HFFc6 (cell line): ENCODE measurements at regions not wholly inside any gene's neighbourhood (a gene's known extent, or its start where the extent isn't known, plus 50 kb on each side); places are given as distances from the start of the nearest gene placed in this dataset.

Source experiments
- DNase-seq: peaks from one replicate; pipeline ENCODE4 v3.0.0-alpha.2; 2018
- H3K27ac Mint-ChIP-seq: 2 replicates; pipeline ENCODE4 v1.8.0; 2020; ENCODE audit warnings: mild to moderate bottlenecking, mixed read lengths
- H3K27me3 Mint-ChIP-seq: 2 replicates; pipeline ENCODE4 v1.8.0; 2021; ENCODE audit warnings: mild to moderate bottlenecking, moderate library complexity, mixed read lengths; ENCODE audit not compliant: insufficient read depth
- H3K36me3 Mint-ChIP-seq: 2 replicates; pipeline ENCODE4 v1.8.0; 2021; ENCODE audit warnings: low read depth, mixed read lengths
- H3K4me1 Mint-ChIP-seq: 2 replicates; pipeline ENCODE4 v1.8.0; 2020; ENCODE audit warnings: low read depth, mixed read lengths
- H3K4me3 Mint-ChIP-seq: 2 replicates; pipeline ENCODE4 v1.8.0; 2020; ENCODE audit warnings: mild to moderate bottlenecking, moderate library complexity, mixed read lengths
- H3K9me3 Mint-ChIP-seq: 2 replicates; pipeline ENCODE4 v1.8.0; 2020; ENCODE audit warnings: mild to moderate bottlenecking, mixed read lengths
- TF ChIP-seq, protein P1 (sequence below): fragments of 200-600 bp; sonication (generic); IDR thresholded peaks from 2 replicates; pipeline ENCODE4 v1.5.0; 2021; ENCODE audit warnings: antibody characterized with exemption, mild to moderate bottlenecking

DNA sequence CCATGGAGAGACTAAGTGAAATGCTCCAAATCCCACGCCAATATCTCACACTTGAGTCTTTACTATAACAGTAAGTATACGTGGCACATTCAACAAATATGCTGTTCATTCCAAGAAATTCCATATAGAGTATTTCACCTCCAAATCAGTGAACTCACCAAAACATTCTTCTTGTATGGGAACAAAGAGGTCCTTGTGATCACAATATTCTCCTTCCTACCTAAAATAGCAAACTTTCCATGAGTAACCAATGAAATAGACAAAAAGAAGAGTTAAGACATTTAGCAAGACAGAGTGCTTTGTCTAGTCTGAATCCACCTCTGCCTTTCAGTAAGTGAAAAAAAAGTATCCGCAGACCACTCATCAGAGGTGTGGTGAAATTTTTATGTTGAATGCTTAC lies 77.3 kb upstream of the NXPH1 start:
- Mint-ChIP-seq H3K27me3 (no peaks in the 10 kb centered on the region), H3K4me3 (no peak overlapping the region), H3K4me1 (no peaks in the 10 kb centered on the region), H3K27ac (no peak overlapping the region), H3K9me3 (peaks cover 35% of the 10 kb centered on the region), H3K36me3 (no peaks in the 10 kb centered on the region)
- DNase-seq = no peak
- TF ChIP-seq, protein P1, sequence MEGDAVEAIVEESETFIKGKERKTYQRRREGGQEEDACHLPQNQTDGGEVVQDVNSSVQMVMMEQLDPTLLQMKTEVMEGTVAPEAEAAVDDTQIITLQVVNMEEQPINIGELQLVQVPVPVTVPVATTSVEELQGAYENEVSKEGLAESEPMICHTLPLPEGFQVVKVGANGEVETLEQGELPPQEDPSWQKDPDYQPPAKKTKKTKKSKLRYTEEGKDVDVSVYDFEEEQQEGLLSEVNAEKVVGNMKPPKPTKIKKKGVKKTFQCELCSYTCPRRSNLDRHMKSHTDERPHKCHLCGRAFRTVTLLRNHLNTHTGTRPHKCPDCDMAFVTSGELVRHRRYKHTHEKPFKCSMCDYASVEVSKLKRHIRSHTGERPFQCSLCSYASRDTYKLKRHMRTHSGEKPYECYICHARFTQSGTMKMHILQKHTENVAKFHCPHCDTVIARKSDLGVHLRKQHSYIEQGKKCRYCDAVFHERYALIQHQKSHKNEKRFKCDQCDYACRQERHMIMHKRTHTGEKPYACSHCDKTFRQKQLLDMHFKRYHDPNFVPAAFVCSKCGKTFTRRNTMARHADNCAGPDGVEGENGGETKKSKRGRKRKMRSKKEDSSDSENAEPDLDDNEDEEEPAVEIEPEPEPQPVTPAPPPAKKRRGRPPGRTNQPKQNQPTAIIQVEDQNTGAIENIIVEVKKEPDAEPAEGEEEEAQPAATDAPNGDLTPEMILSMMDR = no peak

DNA sequence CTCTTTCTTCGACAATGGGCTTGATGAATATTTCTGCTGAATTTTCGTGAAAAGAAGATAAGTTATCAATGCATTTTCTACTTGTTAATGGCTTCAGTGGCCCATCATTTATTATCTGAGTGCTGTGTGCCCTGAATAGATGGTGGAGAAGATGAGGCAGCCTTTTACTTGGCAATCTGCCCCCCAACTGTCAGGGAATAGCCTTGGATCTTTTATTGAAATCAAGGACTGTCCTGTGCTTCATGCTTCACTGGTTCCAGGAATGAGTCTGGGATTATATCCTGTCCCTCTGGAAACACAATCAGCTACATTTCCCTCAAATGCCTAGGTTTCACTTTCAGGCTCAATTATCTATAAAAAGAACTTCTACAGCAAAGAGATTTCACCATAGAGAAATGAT lies 75.9 kb upstream of the NXPH1 start:
- TF ChIP-seq, protein P1 = no peak
- no peaks in the 10 kb centered on the region for H3K4me1 Mint-ChIP-seq
- no peaks in the 10 kb centered on the region for H3K27me3 Mint-ChIP-seq
- DNase-seq = no peak
- H3K27ac Mint-ChIP-seq = no peak overlapping the region
- H3K36me3 Mint-ChIP-seq = no peaks in the 10 kb centered on the region
- H3K4me3 Mint-ChIP-seq = no peak overlapping the region
- H3K9me3 Mint-ChIP-seq = peaks cover 38% of the 10 kb centered on the region

DNA sequence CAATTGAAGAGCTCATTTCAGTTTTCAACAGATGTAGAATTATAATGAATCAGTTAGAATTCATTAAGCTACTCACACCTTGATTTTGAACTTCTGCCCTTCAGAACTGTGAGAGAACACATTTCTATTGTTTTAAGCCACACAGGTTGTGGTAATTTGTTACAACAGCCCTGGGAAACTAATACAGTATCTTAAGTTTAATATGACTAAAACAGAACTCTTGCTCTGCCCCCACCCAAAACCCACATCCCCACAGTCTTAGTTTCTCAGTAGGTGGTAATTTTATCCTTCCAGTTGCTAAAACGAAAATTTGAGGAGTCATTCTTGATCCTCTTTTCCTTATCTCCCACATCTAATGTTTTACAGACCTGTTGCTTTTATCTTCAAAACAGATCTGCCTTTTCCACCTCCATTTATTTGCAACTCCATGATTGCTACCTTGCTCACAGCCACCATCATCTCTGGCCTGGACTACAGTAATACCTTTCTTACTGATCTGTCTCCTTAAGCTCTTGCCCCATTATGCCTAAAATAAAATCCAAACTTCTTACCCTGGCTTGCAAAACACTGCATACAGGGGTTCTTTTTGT lies 72.8 kb upstream of the NXPH1 start:
- H3K27me3 Mint-ChIP-seq = no peaks in the 10 kb centered on the region

DNA sequence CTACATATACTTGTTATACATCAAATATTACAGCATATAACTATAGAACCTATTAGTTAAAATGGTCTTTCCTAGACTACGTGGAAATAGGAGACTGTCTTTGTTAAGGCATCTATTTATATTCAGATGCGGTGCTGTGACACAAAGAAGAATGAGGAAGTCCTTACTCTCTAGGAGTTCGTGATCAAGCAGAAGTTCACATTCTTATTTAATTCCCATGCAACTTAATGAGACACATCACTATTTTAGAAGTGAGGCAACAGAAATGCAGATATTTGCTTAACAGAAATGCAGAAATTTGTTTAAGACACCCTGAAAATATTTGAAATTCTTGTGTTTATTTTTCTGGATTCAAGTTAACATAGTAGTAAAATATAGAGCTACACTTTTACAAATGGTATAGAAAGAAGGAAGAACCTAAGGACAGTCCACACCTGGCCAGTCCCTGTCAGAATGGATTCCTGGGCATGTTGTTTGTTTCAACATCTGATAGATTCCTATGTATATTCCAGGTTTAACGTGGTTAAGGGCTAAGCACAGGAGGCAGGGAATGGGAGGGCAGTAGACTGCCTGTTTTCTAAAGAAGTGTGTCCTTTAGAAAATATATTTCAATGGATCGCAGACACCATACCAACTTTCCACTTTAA lies 70.6 kb upstream of the NXPH1 start:
- peaks cover 20% of the 10 kb centered on the region for H3K9me3 Mint-ChIP-seq
- TF ChIP-seq, protein P1 = no peak
- no peak overlapping the region for H3K27ac Mint-ChIP-seq
- H3K27me3 Mint-ChIP-seq = no peaks in the 10 kb centered on the region
- H3K4me3 Mint-ChIP-seq = no peak overlapping the region
- H3K36me3 Mint-ChIP-seq = no peaks in the 10 kb centered on the region
- no peak for DNase-seq
- H3K4me1 Mint-ChIP-seq = no peaks in the 10 kb centered on the region

More for the DNA sequence above, 72.8 kb upstream of the NXPH1 start:
- Mint-ChIP-seq H3K27ac (no peak overlapping the region), H3K36me3 (no peaks in the 10 kb centered on the region), H3K4me3 (no peak overlapping the region), H3K9me3 (peaks cover 24% of the 10 kb centered on the region), H3K4me1 (no peaks in the 10 kb centered on the region)
- no peak for DNase-seq
- TF ChIP-seq, protein P1 = no peak

DNA sequence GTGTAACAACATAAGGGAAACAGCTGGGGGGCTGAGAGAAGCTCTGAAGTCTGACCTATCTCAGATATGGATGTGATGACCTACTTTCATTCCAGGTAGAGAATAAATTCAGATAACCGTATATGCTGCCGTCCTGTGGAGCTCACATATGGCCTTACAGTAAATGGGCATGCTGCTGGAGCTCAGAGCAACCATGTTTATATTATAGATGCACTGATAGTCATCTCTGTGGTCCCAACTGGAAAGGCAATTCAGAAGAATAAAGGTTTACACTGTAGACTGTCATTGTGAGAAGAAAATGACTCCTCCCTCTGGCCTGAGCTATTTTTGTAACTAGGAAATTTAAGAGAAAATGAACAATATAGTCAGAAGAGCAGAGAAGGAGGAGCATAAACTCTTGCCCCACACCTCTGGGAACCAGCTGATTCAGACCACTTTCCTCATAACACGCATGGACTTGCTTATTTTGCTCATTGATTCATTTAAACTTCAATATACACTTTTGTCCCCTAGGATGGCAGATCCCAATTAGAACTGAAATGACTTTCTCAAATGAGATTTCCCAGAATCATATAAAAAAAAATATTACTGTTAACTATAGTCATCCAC lies 69.9 kb upstream of the NXPH1 start:
- Mint-ChIP-seq H3K4me3 (no peak overlapping the region), H3K27me3 (no peaks in the 10 kb centered on the region), H3K36me3 (no peaks in the 10 kb centered on the region), H3K4me1 (no peaks in the 10 kb centered on the region), H3K9me3 (peaks cover 20% of the 10 kb centered on the region), H3K27ac (no peak overlapping the region)
- TF ChIP-seq, protein P1 = no peak
- DNase-seq = no peak
